ENCODE measurements at regions not wholly inside any gene's neighbourhood (a gene's known extent, or its start where the extent isn't known, plus 50 kb on each side); places are given as distances from the start of the nearest gene placed in this dataset.

DNA sequence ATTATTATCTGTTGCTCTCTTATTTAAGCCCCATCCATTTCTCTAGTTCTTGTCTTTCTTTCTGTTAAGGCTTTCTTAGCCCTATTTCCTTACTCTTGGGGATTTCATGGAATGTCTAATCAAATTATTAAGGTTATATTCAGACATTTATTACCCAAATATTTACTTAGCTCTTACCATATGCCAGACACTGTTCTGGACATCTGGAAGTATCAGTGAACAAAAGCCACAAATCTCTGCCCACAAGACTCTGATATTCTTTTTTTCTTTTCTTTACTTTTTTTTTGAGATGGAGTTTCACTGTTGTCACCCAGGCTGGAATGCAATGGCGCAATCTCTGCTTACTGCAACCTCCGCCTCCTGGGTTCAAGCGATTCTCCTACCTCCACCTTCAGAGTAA lies 74.3 kb upstream of the NBL1 start:
- Histone ChIP-seq H3K4me1 (peaks cover 0 to 5% of the 10 kb centered on the region in 2 donors), H3K27ac (no peak overlapping the region)

DNA sequence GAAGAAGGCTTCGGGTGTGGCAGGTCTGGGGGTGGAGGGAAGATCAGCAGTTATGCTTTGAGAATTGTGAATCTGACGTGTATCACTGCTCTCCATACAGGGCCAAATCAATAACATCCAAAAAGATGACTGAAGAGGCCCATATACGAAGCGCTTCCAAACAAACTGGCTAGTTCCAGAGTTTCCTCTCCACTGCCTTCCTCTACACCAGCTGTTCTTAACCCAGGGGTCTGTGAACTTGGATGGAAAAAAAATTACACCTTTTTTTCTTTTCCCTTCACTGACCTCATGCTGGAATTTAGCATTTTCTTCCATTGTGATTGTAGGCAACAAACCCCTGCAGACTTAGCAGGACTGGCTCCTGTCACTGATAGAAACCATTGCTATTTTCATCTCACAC lies 77.1 kb upstream of the NBL1 start:
- H3K4me3 ChIP-seq, result no peak overlapping the region
- TF ChIP-seq, protein P1, sequence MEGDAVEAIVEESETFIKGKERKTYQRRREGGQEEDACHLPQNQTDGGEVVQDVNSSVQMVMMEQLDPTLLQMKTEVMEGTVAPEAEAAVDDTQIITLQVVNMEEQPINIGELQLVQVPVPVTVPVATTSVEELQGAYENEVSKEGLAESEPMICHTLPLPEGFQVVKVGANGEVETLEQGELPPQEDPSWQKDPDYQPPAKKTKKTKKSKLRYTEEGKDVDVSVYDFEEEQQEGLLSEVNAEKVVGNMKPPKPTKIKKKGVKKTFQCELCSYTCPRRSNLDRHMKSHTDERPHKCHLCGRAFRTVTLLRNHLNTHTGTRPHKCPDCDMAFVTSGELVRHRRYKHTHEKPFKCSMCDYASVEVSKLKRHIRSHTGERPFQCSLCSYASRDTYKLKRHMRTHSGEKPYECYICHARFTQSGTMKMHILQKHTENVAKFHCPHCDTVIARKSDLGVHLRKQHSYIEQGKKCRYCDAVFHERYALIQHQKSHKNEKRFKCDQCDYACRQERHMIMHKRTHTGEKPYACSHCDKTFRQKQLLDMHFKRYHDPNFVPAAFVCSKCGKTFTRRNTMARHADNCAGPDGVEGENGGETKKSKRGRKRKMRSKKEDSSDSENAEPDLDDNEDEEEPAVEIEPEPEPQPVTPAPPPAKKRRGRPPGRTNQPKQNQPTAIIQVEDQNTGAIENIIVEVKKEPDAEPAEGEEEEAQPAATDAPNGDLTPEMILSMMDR (IDR thresholded peaks at IDR 0.05), result no peak
- no peak for DNase-seq (ENCODE audit: low spot score)
- no peaks in the 10 kb centered on the region for H3K36me3 ChIP-seq
- no peaks in the 10 kb centered on the region for H3K27me3 ChIP-seq
- H3K4me1 ChIP-seq, result peaks cover 0 to 26% of the 10 kb centered on the region in 2 donors
- H3K27ac ChIP-seq, result no peak overlapping the region
- no peaks in the 10 kb centered on the region for H3K9me3 ChIP-seq

More for the DNA sequence above, 74.3 kb upstream of the NBL1 start:
- H3K9me3 ChIP-seq, result no peaks in the 10 kb centered on the region
- H3K27me3 ChIP-seq, result no peaks in the 10 kb centered on the region
- no peak overlapping the region for H3K4me3 ChIP-seq
- TF ChIP-seq, protein P1 (IDR thresholded peaks at IDR 0.05), result no peak
- no peaks in the 10 kb centered on the region for H3K36me3 ChIP-seq
- no peak for DNase-seq (ENCODE audit: low spot score)

DNA sequence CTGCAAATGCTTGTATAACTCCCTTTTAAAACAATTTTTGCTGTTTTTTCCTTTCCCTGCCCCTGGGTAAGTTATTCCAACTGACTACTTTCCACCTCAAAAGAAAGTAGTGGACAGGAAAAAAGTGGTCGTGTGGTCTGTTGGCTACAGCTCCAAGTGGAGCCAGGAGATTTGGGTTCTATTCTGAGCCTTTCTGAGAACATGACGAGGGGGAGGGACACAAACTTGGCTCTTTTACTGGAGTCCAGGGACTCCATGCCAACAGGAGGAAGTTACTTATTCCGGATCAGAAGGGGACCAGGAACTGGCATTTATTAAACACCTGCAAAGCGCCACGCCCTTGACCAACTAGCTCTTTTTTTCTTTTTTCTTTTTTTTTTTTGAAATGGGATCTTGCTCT lies 79.0 kb upstream of the CAPZB start:
- no peaks in the 10 kb centered on the region for H3K27me3 ChIP-seq
- H3K27ac ChIP-seq, result peak overlapping the region; percentile 70 to 83
- no peaks in the 10 kb centered on the region for H3K9me3 ChIP-seq
- DNase-seq (ENCODE audit: low spot score), result no peak
- TF ChIP-seq, protein P1 (IDR thresholded peaks at IDR 0.05), result no peak
- H3K36me3 ChIP-seq, result no peaks in the 10 kb centered on the region
- peak overlapping the region in 1 of 2 donors; percentile 32 for H3K4me3 ChIP-seq
- peaks cover 0 to 26% of the 10 kb centered on the region in 2 donors for H3K4me1 ChIP-seq

DNA sequence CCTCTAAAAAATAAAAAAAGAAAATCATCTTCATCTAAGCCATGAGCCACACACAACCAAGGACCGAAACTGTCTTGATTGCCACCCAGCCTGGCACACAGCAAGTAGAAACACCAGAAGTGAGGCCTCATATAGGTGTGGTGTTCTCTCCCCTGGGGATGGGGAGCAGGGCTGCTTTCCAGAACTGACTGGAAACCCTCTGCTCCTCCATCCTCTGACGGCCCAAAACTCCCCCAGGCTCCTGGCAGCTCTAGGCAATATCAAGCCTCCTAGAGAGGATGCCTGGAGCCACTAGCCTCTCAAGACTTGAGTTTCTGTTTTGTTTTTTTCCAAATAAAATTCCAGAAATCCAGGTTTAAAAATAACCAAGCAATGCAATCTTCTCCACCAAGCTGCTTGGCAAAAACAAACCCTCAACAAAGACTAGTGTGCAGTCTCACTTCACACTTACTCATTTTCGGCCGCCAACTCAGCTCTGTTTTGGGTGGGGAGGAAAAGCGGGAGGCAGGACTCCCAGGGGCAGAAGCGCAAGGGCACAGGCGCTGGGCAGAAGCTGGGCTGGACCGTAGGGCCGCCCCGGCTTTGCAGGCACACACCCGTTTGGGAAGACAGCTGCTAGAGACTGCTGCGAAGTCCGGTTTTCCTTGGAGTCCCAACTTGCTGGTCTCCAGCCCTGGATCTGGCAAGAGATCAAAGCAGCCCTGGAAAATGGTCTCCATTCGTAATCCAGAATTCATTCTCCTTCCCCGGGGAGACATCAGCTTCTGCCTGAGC lies 78.2 kb upstream of the CAPZB start:
- Histone ChIP-seq H3K4me3 (peak overlapping the region; percentile 2 to 32), H3K27me3 (no peaks in the 10 kb centered on the region), H3K27ac (peak overlapping the region; percentile 70 to 83), H3K4me1 (peaks cover 0 to 26% of the 10 kb centered on the region in 2 donors), H3K9me3 (no peaks in the 10 kb centered on the region), H3K36me3 (no peaks in the 10 kb centered on the region)
- TF ChIP-seq, protein P1 (IDR thresholded peaks at IDR 0.05), result no peak
- peak; percentile 70 for DNase-seq (ENCODE audit: low spot score)

DNA sequence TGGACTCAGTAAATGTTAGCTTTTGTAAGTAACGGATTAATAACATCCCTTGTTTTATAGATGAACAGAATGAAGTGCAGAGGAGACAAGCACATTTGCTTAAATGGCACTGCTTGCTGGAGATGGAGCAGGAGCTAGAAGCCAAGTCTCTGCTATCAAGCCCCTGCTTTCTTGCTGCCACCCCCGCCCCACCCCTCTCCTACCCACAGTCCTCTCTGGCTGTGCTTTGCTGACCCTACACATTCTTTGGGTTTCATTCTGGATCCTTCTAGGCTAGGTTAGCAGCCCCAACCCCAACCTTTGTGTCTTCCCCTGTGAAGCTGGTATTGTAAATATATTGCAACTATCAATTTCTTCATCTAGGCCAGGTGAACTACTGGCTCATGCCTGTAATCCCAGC lies 77.5 kb upstream of the CAPZB start:
- no peaks in the 10 kb centered on the region for H3K36me3 ChIP-seq
- H3K9me3 ChIP-seq, result no peaks in the 10 kb centered on the region
- TF ChIP-seq, protein P1 (IDR thresholded peaks at IDR 0.05), result no peak
- H3K4me1 ChIP-seq, result peaks cover 0 to 26% of the 10 kb centered on the region in 2 donors
- no peaks in the 10 kb centered on the region for H3K27me3 ChIP-seq
- no peak for DNase-seq (ENCODE audit: low spot score)
- H3K27ac ChIP-seq, result peak overlapping the region; percentile 70 to 83
- H3K4me3 ChIP-seq, result no peak overlapping the region

- no peaks in the 10 kb centered on the region for H3K9me3 ChIP-seq
- TF ChIP-seq, protein P1 (IDR thresholded peaks at IDR 0.05), result no peak
- no peak overlapping the region for H3K27ac ChIP-seq
These were observed 75.1 kb upstream of the CAPZB start for GRCh38 chr1:19560480-19560879.

More at GRCh38 chr1:19560480-19560879, 75.1 kb upstream of the CAPZB start:
- no peak overlapping the region for H3K4me3 ChIP-seq
- DNase-seq (ENCODE audit: low spot score), result no peak
- no peaks in the 10 kb centered on the region for H3K36me3 ChIP-seq
- H3K27me3 ChIP-seq, result no peaks in the 10 kb centered on the region
- peaks cover 0 to 26% of the 10 kb centered on the region in 2 donors for H3K4me1 ChIP-seq
